Body of pancreas (tissue), 4 donors: ENCODE measurements at regions not wholly inside any gene's neighbourhood (a gene's known extent, or its start where the extent isn't known, plus 50 kb on each side); places are given as distances from the start of the nearest gene placed in this dataset.

Source experiments
- ATAC-seq: fragments of 150-250 bp; one replicate; pipeline ENCODE4 v1.9.1; 2016
- DNase-seq, 4 donors: peaks; one replicate each; pipeline ENCODE4 v3.0.0-alpha.2; 2019
- H3K27ac ChIP-seq, 4 donors: fragments of 200-600 bp; sonication (generic); 1 replicate in 3 of 4; 2 replicates in 1 of 4; pipeline versions ENCODE4 v1.5.1 to v1.6.1; 2016 to 2019; ENCODE audit warnings: mild to moderate bottlenecking in 1 of 4, mixed read lengths in 1 of 4, moderate library complexity in 1 of 4
- H3K27me3 ChIP-seq, 2 donors: fragments of 200-600 bp; sonication (generic); one replicate each; pipeline ENCODE4 v1.6.0; 2016; ENCODE audit warnings: mild to moderate bottlenecking in 1 of 2
- H3K36me3 ChIP-seq, 2 donors: fragments of 200-600 bp; sonication (generic); replicated peaks in 1 of 2; 2 replicates each; pipeline ENCODE4 v1.5.1; 2016; ENCODE audit warnings: low read depth in 2 of 2; ENCODE audit not compliant: insufficient read depth in 1 of 2
- H3K4me1 ChIP-seq: fragments of 200-600 bp; sonication (generic); one replicate; pipeline ENCODE4 v1.6.0; 2016
- H3K4me3 ChIP-seq, 2 donors: fragments of 200-600 bp; sonication (generic); 1 replicate in 1 of 2; 2 replicates in 1 of 2; pipeline ENCODE4 v1.5.1; 2016 to 2019
- H3K9me3 ChIP-seq, 3 donors: fragments of 200-600 bp; sonication (generic); 1 replicate in 2 of 3; 2 replicates in 1 of 3; pipeline ENCODE4 v1.5.1; 2016
- CTCF ChIP-seq, 7 experiments: fragments of 450-650 bp in 4 of 7; fragments of 200-600 bp in 3 of 7; sonication (generic) in 3 of 7; IDR thresholded peaks; one replicate each; pipeline ENCODE4 v1.5.1; 2016 to 2019; ENCODE audit warnings: antibody characterized with exemption in 7 of 7
- POLR2A ChIP-seq, 3 donors: fragments of 450-650 bp; IDR thresholded peaks; one replicate each; pipeline ENCODE4 v1.6.1; 2016; ENCODE audit warnings: antibody characterized with exemption in 3 of 3, mild to moderate bottlenecking in 2 of 3
- WGBS, 2 donors: methylation state at CpG; one replicate each; pipeline ENCODE4 v1.1.5; 2017; 5-methylcytosine and 5-hydroxymethylcytosine counted together
- intact Hi-C: fragments of 100-400 bp; cut with DNase I; formaldehyde crosslinking; loops from one replicate; pipeline ENCODE4 v1.15.1; 2023

GRCh38 chr18:39244242-39244641 is 1678.6 kb upstream of the CELF4 start:
- intact Hi-C loops: no loop called here
- TF ChIP-seq CTCF (IDR thresholded peaks at IDR 0.05): no peak
- no peak for TF ChIP-seq POLR2A (IDR thresholded peaks at IDR 0.05)
- DNase-seq: no peak
- H3K4me1 ChIP-seq: no peaks in the 10 kb centered on the region
- H3K27ac ChIP-seq: no peak overlapping the region
- no peaks in the 10 kb centered on the region for H3K9me3 ChIP-seq
- H3K27me3 ChIP-seq: no peaks in the 10 kb centered on the region
- no peaks in the 10 kb centered on the region for H3K36me3 ChIP-seq
- 91 to 100% methylated on average over 1 of the region's 1 CpG for WGBS, 2 donors
- H3K4me3 ChIP-seq: no peak overlapping the region
- no peak for ATAC-seq

- intact Hi-C loops: no loop called here
- Histone ChIP-seq H3K27ac (no peak overlapping the region), H3K36me3 (no peaks in the 10 kb centered on the region), H3K27me3 (no peaks in the 10 kb centered on the region), H3K4me1 (no peaks in the 10 kb centered on the region), H3K4me3 (no peak overlapping the region), H3K9me3 (no peaks in the 10 kb centered on the region)
- 30 to 35% methylated on average over 3 of the region's 3 CpGs for WGBS, 2 donors
- TF ChIP-seq POLR2A (IDR thresholded peaks at IDR 0.05): no peak
- no peak for TF ChIP-seq CTCF (IDR thresholded peaks at IDR 0.05)
- DNase-seq (no peak), ATAC-seq (no peak)
These were observed 1675.9 kb upstream of the CELF4 start for GRCh38 chr18:39241534-39241933.

DNA sequence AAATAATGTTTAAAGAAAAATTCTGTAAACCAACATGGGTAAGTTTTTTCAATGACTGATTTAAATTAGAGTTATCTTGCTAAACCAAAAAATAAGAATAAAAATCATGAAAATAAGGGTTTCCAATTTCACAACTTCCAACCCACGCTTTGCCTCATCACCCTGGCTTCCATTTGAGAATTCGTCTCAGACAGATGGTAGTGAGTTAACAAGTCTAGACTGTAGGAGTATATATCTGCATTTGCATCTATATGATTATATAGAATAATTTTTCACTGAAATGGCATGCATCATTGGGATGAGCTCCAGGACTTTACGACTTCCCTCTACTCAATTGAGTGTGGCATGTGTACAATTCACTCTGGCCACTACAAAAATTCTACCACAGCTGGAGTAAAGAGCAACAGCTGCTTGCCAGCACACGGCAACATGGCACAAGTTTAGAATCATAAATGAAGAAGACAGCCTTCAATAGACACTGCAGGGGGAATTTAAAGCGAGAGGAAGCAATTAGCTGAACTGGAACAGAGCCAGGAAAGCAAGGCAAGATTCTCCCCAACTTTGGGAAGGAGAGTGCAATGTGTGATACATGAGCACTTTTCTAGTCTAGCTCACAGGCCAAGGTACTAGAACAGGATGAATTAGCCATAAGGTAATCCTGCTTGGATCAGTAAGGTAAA is 1673.5 kb upstream of the CELF4 start:
- TF ChIP-seq CTCF (IDR thresholded peaks at IDR 0.05) (no peak), POLR2A (IDR thresholded peaks at IDR 0.05) (no peak)
- Histone ChIP-seq H3K36me3 (no peaks in the 10 kb centered on the region), H3K9me3 (no peaks in the 10 kb centered on the region), H3K4me1 (no peaks in the 10 kb centered on the region), H3K27me3 (no peaks in the 10 kb centered on the region), H3K4me3 (no peak overlapping the region), H3K27ac (no peak overlapping the region)
- intact Hi-C loops: no loop called here
- ATAC-seq (no peak), DNase-seq (no peak)
- 75 to 80% methylated on average over 5 of the region's 5 CpGs for WGBS, 2 donors

DNA sequence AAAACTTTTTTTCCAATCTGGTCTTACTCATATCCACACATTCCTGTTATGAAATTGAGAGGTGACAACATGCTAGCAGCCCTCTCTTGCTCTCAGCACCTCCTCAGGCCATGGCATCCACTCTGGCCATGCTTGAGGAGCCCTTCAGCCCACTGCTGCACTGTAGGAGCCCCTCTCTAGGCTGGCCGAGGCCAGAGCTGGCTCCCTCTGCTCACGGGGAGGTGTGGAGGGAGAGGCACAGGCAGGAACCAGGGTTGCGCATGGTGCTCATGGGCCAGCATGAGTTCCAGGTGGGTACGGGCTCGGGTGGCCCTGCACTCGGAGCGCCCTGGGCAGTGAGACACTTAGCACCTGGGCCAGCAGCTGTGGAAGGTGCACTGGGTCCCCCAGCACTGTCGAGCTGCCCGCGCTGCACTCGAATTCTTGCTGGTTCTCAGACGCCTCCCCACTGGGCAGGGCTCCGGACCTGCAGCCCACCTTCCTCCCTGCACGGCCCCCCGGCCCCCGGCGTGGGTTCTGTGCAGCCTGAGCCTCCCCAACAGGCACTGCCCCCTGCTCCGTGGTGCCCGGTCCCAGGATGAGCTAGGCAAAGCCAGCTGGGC is 1669.6 kb upstream of the CELF4 start:
- TF ChIP-seq CTCF (IDR thresholded peaks at IDR 0.05) (no peak), POLR2A (IDR thresholded peaks at IDR 0.05) (no peak)
- Histone ChIP-seq H3K27ac (no peak overlapping the region), H3K9me3 (no peaks in the 10 kb centered on the region), H3K36me3 (no peaks in the 10 kb centered on the region), H3K27me3 (no peaks in the 10 kb centered on the region), H3K4me3 (no peak overlapping the region), H3K4me1 (no peaks in the 10 kb centered on the region)
- 82 to 86% methylated on average over 12 to 19 of the region's 19 CpGs for WGBS, 2 donors
- intact Hi-C loops: no loop called here
- no peak for ATAC-seq
- DNase-seq: no peak

- Histone ChIP-seq H3K36me3 (no peaks in the 10 kb centered on the region), H3K9me3 (no peaks in the 10 kb centered on the region), H3K27ac (no peak overlapping the region), H3K4me1 (no peaks in the 10 kb centered on the region), H3K4me3 (no peak overlapping the region), H3K27me3 (no peaks in the 10 kb centered on the region)
- 61 to 72% methylated on average over 4 to 8 of the region's 8 CpGs for WGBS, 2 donors
- TF ChIP-seq CTCF (IDR thresholded peaks at IDR 0.05) (no peak), POLR2A (IDR thresholded peaks at IDR 0.05) (no peak)
- ATAC-seq (no peak), DNase-seq (no peak)
- intact Hi-C loops: no loop called here
These were observed 1667.3 kb upstream of the CELF4 start for GRCh38 chr18:39232937-39233336.
